AG08396 (cell line): ENCODE measurements at regions not wholly inside any gene's neighbourhood (a gene's known extent, or its start where the extent isn't known, plus 50 kb on each side); places are given as distances from the start of the nearest gene placed in this dataset.

ENCODE experiments used
- DNase-seq: peaks from one replicate; pipeline ENCODE4 v3.0.0; 2012; ENCODE audit warnings: low spot score, mixed read lengths

- DNase-seq: no peak
These were observed 484.1 kb upstream of the SEMA6A start for GRCh38 chr5:117058740-117059139.

- no peak for DNase-seq
These were observed 480.9 kb upstream of the SEMA6A start for GRCh38 chr5:117055517-117055916.

- DNase-seq: no peak
These were observed 480.3 kb upstream of the SEMA6A start for GRCh38 chr5:117054911-117055310.

- DNase-seq: no peak
These were observed 479.5 kb upstream of the SEMA6A start for GRCh38 chr5:117054141-117054540.

GRCh38 chr5:117041926-117042595 is 467.4 kb upstream of the SEMA6A start:
- DNase-seq: no peak

- no peak for DNase-seq
These were observed 464.4 kb upstream of the SEMA6A start for GRCh38 chr5:117039035-117039434.

GRCh38 chr5:117027384-117027783 is 452.8 kb upstream of the SEMA6A start:
- DNase-seq: no peak

- no peak for DNase-seq
These were observed 446.4 kb upstream of the SEMA6A start for GRCh38 chr5:117020999-117021398.

GRCh38 chr5:117013280-117013877 is 438.8 kb upstream of the SEMA6A start:
- DNase-seq: no peak

GRCh38 chr5:117010574-117010973 is 436.0 kb upstream of the SEMA6A start:
- no peak for DNase-seq

GRCh38 chr5:116998024-116998423 is 423.4 kb upstream of the SEMA6A start:
- DNase-seq: no peak

GRCh38 chr5:116992681-116993080 is 418.1 kb upstream of the SEMA6A start:
- DNase-seq: no peak

GRCh38 chr5:116989995-116990394 is 415.4 kb upstream of the SEMA6A start:
- DNase-seq: no peak

- no peak for DNase-seq
These were observed 407.4 kb upstream of the SEMA6A start for GRCh38 chr5:116982035-116982434.

- no peak for DNase-seq
These were observed 406.0 kb upstream of the SEMA6A start for GRCh38 chr5:116980581-116980980.

GRCh38 chr5:116976767-116977166 is 402.1 kb upstream of the SEMA6A start:
- no peak for DNase-seq

GRCh38 chr5:116971131-116971530 is 396.5 kb upstream of the SEMA6A start:
- DNase-seq: no peak

GRCh38 chr5:116970318-116970717 is 395.7 kb upstream of the SEMA6A start:
- no peak for DNase-seq

- DNase-seq: no peak
These were observed 389.8 kb upstream of the SEMA6A start for GRCh38 chr5:116964438-116964837.

- no peak for DNase-seq
These were observed 386.4 kb upstream of the SEMA6A start for GRCh38 chr5:116961021-116961420.

GRCh38 chr5:116959843-116960242 is 385.2 kb upstream of the SEMA6A start:
- DNase-seq: no peak

GRCh38 chr5:116953251-116953930 is 378.8 kb upstream of the SEMA6A start:
- DNase-seq: no peak

- no peak for DNase-seq
These were observed 376.6 kb upstream of the SEMA6A start for GRCh38 chr5:116951219-116951618.
